Ishikawa (cell line): ENCODE measurements at regions not wholly inside any gene's neighbourhood (a gene's known extent, or its start where the extent isn't known, plus 50 kb on each side); places are given as distances from the start of the nearest gene placed in this dataset.

Source experiments
- CEBPB ChIP-seq: IDR thresholded peaks from 2 replicates; pipeline ENCODE4 v1.6.1; 2012
- CREB1 ChIP-seq: IDR thresholded peaks from 2 replicates; pipeline ENCODE4 v1.6.1; 2012; ENCODE audit warnings: low read depth
- EGR1 ChIP-seq: IDR thresholded peaks from 2 replicates; pipeline ENCODE4 v1.6.1; 2012
- EP300 ChIP-seq: IDR thresholded peaks from 2 replicates; pipeline ENCODE4 v1.6.1; 2012; ENCODE audit warnings: borderline replicate concordance
- FOXM1 ChIP-seq: IDR thresholded peaks from 2 replicates; pipeline ENCODE4 v1.6.1; 2012; ENCODE audit warnings: low read depth, borderline replicate concordance
- NFIC ChIP-seq: IDR thresholded peaks from 2 replicates; pipeline ENCODE4 v1.6.1; 2012
- RAD21 ChIP-seq: IDR thresholded peaks from 2 replicates; pipeline ENCODE4 v1.6.1; 2012; ENCODE audit warnings: low read depth
- TAF1 ChIP-seq: IDR thresholded peaks from 2 replicates; pipeline ENCODE4 v1.6.1; 2012; ENCODE audit warnings: low read depth, mild to moderate bottlenecking
- TCF12 ChIP-seq: IDR thresholded peaks from 2 replicates; pipeline ENCODE4 v1.6.1; 2012; ENCODE audit warnings: low read depth
- TEAD4 ChIP-seq: IDR thresholded peaks from 2 replicates; pipeline ENCODE4 v1.6.1; 2012
- YY1 ChIP-seq: IDR thresholded peaks from 2 replicates; pipeline ENCODE4 v1.6.1; 2012; ENCODE audit warnings: low read depth
- ZBTB7A ChIP-seq: IDR thresholded peaks from 2 replicates; pipeline ENCODE4 v1.6.1; 2012; ENCODE audit warnings: low read depth
- TF ChIP-seq, protein P1 (sequence below): IDR thresholded peaks from 2 replicates; pipeline ENCODE4 v1.6.1; 2012; ENCODE audit warnings: low read depth, mild to moderate bottlenecking
- TF ChIP-seq, protein P2 (sequence below): IDR thresholded peaks from 2 replicates; pipeline ENCODE4 v1.6.1; 2012
- TF ChIP-seq, protein P3 (sequence below): IDR thresholded peaks from 2 replicates; pipeline ENCODE4 v1.6.1; 2012

DNA sequence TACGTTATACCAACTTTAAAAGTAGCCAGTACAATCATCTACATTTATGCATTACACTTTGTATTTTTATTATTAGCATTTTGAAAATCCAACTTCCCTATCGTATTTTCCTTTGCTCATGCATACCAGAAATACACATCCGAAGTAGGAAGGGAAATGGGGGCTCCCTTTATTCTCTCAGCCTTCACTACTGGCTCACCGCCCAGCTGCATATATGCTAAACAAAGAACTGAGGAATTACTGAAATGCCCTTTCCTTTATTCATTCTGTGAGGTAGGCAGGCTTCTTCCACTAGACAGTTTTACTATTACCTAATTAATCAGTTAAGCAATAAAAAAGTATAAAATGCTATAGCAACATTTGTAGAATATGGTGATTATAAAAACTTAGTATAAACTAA, 291.6 kb downstream of the KLF12 start:
- TF ChIP-seq FOXM1 (no peak), TAF1 (no peak), ZBTB7A (no peak), YY1 (no peak), CEBPB (no peak), TCF12 (no peak), EGR1 (no peak), NFIC (no peak), CREB1 (no peak), RAD21 (no peak), EP300 (no peak), TEAD4 (no peak)
- TF ChIP-seq, protein P1, sequence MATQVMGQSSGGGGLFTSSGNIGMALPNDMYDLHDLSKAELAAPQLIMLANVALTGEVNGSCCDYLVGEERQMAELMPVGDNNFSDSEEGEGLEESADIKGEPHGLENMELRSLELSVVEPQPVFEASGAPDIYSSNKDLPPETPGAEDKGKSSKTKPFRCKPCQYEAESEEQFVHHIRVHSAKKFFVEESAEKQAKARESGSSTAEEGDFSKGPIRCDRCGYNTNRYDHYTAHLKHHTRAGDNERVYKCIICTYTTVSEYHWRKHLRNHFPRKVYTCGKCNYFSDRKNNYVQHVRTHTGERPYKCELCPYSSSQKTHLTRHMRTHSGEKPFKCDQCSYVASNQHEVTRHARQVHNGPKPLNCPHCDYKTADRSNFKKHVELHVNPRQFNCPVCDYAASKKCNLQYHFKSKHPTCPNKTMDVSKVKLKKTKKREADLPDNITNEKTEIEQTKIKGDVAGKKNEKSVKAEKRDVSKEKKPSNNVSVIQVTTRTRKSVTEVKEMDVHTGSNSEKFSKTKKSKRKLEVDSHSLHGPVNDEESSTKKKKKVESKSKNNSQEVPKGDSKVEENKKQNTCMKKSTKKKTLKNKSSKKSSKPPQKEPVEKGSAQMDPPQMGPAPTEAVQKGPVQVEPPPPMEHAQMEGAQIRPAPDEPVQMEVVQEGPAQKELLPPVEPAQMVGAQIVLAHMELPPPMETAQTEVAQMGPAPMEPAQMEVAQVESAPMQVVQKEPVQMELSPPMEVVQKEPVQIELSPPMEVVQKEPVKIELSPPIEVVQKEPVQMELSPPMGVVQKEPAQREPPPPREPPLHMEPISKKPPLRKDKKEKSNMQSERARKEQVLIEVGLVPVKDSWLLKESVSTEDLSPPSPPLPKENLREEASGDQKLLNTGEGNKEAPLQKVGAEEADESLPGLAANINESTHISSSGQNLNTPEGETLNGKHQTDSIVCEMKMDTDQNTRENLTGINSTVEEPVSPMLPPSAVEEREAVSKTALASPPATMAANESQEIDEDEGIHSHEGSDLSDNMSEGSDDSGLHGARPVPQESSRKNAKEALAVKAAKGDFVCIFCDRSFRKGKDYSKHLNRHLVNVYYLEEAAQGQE: no peak
- TF ChIP-seq, protein P2, sequence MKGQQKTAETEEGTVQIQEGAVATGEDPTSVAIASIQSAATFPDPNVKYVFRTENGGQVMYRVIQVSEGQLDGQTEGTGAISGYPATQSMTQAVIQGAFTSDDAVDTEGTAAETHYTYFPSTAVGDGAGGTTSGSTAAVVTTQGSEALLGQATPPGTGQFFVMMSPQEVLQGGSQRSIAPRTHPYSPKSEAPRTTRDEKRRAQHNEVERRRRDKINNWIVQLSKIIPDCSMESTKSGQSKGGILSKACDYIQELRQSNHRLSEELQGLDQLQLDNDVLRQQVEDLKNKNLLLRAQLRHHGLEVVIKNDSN: no peak
- TF ChIP-seq, protein P3, sequence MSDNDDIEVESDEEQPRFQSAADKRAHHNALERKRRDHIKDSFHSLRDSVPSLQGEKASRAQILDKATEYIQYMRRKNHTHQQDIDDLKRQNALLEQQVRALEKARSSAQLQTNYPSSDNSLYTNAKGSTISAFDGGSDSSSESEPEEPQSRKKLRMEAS: no peak

GRCh38 chr13:73842184-73842583, 292.0 kb downstream of the KLF12 start:
- TF ChIP-seq FOXM1: no peak
- no peak for TF ChIP-seq EP300
- TF ChIP-seq, protein P2: no peak
- no peak for TF ChIP-seq TEAD4
- no peak for TF ChIP-seq TAF1
- TF ChIP-seq CREB1: no peak
- no peak for TF ChIP-seq CEBPB
- TF ChIP-seq RAD21: no peak
- TF ChIP-seq EGR1: no peak
- TF ChIP-seq, protein P3: no peak
- no peak for TF ChIP-seq NFIC
- no peak for TF ChIP-seq TCF12
- TF ChIP-seq, protein P1: no peak
- TF ChIP-seq ZBTB7A: no peak
- no peak for TF ChIP-seq YY1

DNA sequence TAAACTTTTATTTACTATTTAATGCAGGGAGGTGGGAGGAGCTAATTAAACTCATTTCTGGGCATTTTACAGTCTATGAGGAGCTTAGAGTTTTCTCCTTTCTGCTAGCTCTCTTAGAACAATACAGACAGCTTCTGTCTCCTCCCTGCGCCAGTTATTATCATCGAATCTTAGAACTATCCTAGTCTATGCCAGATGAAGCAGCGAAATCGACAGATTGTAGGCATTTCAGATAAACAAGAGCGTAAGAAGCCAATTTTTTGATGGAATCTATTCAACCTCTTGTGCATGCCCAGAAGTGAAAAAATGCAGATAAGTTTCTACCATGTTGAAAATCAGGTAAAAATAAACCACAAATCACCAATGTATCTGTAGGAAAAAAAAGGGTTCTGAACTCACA, 297.1 kb downstream of the KLF12 start:
- TF ChIP-seq, protein P3: no peak
- TF ChIP-seq ZBTB7A: no peak
- TF ChIP-seq CEBPB: no peak
- TF ChIP-seq EP300: no peak
- no peak for TF ChIP-seq TEAD4
- no peak for TF ChIP-seq EGR1
- TF ChIP-seq, protein P2: no peak

GRCh38 chr13:73835138-73835721, 299.0 kb downstream of the KLF12 start:
- TF ChIP-seq, protein P2: no peak
- TF ChIP-seq TEAD4 (no peak), EGR1 (no peak), EP300 (no peak), TCF12 (no peak), YY1 (no peak), RAD21 (peak; percentile 67), TAF1 (no peak)
- TF ChIP-seq, protein P1: no peak
